GM12872 (cell line): ENCODE measurements at regions not wholly inside any gene's neighbourhood (a gene's known extent, or its start where the extent isn't known, plus 50 kb on each side); places are given as distances from the start of the nearest gene placed in this dataset.

ENCODE experiments used
- TF ChIP-seq, protein P1 (sequence below): IDR thresholded peaks from 3 replicates; pipeline ENCODE4 v1.5.1; 2011; ENCODE audit warnings: low read depth, mild to moderate bottlenecking, low read length, moderate library complexity; ENCODE audit not compliant: insufficient read depth

DNA sequence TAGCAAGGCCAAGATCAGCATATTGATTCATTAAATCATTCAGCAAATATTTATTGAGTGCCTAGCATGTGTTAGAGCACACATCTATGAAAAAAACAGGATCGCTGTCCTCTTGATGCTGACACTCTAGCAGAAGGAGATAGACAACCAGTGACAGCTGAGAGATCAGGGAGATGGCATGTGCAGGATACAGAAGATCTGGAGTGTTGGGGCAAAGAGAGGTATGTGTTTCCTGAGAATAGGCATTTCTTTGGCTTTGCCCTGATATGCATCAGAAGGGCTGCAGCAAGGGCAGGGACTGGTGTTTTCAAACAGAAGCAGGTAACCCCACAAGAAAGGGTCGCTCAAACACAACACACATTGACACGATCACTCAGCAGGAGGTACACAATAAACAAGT lies 423.4 kb downstream of the FOXO1 start:
- TF ChIP-seq, protein P1, sequence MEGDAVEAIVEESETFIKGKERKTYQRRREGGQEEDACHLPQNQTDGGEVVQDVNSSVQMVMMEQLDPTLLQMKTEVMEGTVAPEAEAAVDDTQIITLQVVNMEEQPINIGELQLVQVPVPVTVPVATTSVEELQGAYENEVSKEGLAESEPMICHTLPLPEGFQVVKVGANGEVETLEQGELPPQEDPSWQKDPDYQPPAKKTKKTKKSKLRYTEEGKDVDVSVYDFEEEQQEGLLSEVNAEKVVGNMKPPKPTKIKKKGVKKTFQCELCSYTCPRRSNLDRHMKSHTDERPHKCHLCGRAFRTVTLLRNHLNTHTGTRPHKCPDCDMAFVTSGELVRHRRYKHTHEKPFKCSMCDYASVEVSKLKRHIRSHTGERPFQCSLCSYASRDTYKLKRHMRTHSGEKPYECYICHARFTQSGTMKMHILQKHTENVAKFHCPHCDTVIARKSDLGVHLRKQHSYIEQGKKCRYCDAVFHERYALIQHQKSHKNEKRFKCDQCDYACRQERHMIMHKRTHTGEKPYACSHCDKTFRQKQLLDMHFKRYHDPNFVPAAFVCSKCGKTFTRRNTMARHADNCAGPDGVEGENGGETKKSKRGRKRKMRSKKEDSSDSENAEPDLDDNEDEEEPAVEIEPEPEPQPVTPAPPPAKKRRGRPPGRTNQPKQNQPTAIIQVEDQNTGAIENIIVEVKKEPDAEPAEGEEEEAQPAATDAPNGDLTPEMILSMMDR, result no peak

DNA sequence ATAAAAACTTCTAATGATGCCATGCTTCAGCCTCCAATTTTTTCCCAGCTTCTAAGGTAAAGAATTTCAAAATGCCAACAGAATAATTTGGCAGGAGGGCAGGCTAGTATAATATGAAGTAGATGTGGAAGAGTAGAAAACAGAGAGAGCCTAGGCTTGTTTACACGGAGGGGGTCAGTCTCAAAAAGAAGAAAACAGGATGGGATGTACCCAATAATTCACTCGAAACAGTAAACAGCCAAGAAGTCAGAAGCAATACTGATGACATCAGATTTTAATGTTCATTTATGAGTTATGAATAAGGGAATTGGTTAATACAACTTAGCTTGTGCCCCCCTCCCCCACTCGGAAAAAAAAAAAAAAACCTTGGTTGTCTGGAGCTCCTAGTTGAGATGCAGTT lies 422.5 kb downstream of the FOXO1 start:
- TF ChIP-seq, protein P1, result no peak

DNA sequence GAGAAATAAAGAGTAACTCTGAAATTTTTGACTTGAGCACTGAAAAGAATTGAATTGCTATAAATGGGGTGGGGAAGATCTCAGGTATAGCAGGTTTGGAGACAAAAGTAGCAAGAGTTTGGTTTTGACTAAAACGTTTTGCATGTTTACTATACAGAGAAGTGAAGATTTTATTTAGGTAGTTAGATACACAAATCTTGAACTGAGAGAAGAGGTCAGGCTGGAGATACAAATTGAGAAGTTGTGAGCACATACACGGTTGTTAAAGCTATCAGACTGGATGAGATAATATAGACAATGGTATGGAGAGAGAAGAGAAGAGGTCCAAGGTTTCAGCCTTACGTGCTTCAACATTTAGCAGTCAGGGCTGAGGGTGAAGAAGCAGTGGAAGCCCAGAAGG lies 420.9 kb downstream of the FOXO1 start:
- TF ChIP-seq, protein P1, result no peak

DNA sequence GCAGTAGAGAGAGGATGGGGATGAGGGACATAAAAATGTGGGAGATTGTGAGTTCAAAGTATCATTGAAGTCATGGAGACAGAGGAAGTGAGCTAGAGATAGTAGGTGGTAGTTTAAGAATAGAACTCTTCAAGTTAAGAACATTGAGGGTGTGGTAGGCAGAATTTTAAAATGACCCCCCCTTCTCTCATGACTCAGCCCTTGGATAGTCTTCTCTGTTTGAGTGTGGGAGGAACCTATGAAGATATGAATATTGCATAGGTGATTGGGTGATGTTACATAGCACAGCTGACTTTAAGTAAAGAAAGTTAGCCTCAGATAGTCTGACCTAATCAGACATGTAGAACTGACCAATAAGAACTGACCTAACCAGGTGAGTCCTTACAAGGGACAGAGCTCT lies 418.6 kb downstream of the FOXO1 start:
- TF ChIP-seq, protein P1, result no peak

DNA sequence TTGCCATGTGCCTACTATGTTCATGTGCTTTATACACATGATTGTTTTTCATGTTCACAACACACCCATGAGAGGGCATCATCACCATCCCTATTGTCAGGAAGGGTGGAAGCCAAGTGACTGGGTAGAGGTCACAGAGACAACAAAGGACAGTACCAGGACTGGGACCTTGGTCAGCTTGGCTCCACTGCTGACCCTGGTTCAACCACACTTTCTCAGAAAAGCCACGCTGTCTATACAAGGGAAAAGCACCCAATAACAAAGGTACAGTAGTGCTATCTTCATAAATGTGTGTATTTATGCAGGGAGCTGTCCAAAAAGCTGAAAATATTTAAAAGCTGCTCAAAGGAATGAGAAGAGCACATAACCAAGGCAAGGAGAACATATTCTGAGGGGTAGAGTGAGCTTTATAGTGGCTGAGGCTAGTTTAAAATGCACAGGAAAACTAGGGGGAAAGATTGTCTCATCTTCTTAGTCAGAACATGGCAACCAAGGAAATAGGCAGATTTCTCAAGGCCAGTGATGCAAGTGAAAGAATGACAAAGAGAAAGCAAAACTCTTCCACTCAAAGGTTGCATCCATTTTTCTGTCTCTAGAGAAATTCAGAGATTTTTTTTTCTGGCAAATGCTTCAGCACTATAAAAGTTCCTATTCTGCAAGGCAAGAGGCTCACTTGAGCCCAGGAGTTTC lies 415.0 kb downstream of the FOXO1 start:
- TF ChIP-seq, protein P1, result no peak

DNA sequence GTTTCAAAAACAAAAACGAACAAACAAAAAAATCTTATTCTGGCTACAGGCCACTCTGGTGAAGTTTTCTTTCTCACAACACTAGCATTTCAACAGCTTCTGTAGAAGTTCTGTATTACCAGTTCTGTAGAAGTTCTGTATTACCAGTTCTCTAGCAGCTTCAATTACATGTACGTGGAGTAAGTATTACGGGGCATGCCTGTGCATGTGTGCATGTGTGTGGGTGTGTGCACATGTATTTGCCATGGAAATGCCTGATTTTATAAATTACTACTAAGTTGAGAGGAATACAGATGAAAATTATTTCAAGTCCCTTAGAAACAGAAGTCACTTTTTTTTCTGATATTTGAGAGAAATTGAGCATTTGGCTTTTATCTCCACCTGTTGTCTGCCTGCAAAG lies 414.2 kb downstream of the FOXO1 start:
- TF ChIP-seq, protein P1, result no peak

DNA sequence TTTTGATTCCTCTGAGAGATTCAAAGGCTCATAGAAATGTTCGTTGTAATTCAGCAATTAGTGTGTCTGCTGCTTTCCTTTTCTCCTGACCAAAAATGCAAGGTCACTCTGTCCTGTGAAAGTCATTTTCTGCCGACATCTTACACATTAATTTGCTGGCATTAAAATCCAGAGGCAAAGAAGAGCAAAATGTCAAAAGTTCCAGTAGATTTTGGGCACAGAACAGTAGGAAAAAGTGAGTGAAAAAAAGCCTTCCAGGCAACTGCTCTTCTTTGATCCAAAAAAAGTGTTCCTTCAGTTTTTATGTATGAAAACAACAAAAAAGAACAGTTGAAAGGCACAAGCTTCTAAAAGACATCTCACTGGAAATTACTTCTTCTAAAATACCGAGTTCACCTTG lies 413.8 kb downstream of the FOXO1 start:
- TF ChIP-seq, protein P1, result no peak
